A673 (cell line): ENCODE measurements at regions not wholly inside any gene's neighbourhood (a gene's known extent, or its start where the extent isn't known, plus 50 kb on each side); places are given as distances from the start of the nearest gene placed in this dataset.

ENCODE experiments used
- EZH2 ChIP-seq: fragments of 200-600 bp; sonication (generic); IDR thresholded peaks from 2 replicates; pipeline ENCODE4 v1.6.1; 2017; ENCODE audit warnings: borderline replicate concordance, low read depth, mild to moderate bottlenecking, mixed read lengths, antibody characterized with exemption, low read length; ENCODE audit not compliant: poor library complexity, severe bottlenecking
- TF ChIP-seq, protein P1 (sequence below): fragments of 300-800, 200-600 bp; sonication (generic); conservative IDR thresholded peaks from 2 replicates; pipeline ENCODE4 v1.5.1; 2017; ENCODE audit warnings: low read depth, mild to moderate bottlenecking, antibody characterized with exemption, low read length, moderate library complexity, mixed read lengths

DNA sequence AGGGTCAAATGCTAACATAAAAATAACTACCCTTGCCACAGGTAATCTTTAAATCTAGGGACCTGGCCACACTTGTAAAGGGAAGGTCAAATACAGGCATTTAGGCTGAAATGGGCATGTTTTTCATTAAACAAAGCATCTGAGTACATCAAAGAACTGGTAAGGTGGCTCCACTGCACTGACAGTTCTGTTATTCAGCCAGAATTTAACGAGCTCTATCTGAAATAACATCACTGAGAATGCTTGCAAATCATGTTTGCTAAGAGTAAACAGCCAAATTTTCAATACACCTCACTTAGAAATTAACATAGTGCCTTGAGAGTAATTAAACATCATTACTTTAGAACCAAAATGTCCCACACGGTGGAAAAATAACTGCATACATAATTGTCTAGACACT, 118.9 kb downstream of the MTHFS start:
- TF ChIP-seq, protein P1, sequence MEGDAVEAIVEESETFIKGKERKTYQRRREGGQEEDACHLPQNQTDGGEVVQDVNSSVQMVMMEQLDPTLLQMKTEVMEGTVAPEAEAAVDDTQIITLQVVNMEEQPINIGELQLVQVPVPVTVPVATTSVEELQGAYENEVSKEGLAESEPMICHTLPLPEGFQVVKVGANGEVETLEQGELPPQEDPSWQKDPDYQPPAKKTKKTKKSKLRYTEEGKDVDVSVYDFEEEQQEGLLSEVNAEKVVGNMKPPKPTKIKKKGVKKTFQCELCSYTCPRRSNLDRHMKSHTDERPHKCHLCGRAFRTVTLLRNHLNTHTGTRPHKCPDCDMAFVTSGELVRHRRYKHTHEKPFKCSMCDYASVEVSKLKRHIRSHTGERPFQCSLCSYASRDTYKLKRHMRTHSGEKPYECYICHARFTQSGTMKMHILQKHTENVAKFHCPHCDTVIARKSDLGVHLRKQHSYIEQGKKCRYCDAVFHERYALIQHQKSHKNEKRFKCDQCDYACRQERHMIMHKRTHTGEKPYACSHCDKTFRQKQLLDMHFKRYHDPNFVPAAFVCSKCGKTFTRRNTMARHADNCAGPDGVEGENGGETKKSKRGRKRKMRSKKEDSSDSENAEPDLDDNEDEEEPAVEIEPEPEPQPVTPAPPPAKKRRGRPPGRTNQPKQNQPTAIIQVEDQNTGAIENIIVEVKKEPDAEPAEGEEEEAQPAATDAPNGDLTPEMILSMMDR: no peak
- no peak for TF ChIP-seq EZH2
